Fibroblast of peridontal ligament (primary cell): ENCODE measurements at regions not wholly inside any gene's neighbourhood (a gene's known extent, or its start where the extent isn't known, plus 50 kb on each side); places are given as distances from the start of the nearest gene placed in this dataset.

ENCODE experiments used
- DNase-seq: peaks from one replicate; pipeline ENCODE4 v3.0.0-alpha.2; 2010; ENCODE audit errors: extremely low read depth

GRCh38 chr21:29443411-29444010 lies 144.8 kb downstream of the BACH1 start:
- peak; percentile 56 for DNase-seq

- no peak for DNase-seq
Observed at GRCh38 chr21:29448766-29449165, 150.0 kb downstream of the BACH1 start.

- no peak for DNase-seq
Observed at GRCh38 chr21:29449306-29449950, 150.7 kb downstream of the BACH1 start.

- DNase-seq, result no peak
Observed at GRCh38 chr21:29450058-29450457, 151.3 kb downstream of the BACH1 start.

- DNase-seq, result no peak
Observed at GRCh38 chr21:29453511-29453910, 154.8 kb downstream of the BACH1 start.

GRCh38 chr21:29454179-29454578 lies 155.5 kb downstream of the BACH1 start:
- no peak for DNase-seq

- no peak for DNase-seq
Observed at GRCh38 chr21:29462479-29462878, 163.8 kb downstream of the BACH1 start.

GRCh38 chr21:29465546-29465945 lies 166.8 kb downstream of the BACH1 start:
- no peak for DNase-seq

GRCh38 chr21:29466532-29466931 lies 167.8 kb downstream of the BACH1 start:
- no peak for DNase-seq

GRCh38 chr21:29470397-29470796 lies 171.7 kb downstream of the BACH1 start:
- DNase-seq, result no peak

- no peak for DNase-seq
Observed at GRCh38 chr21:29473808-29474207, 175.1 kb downstream of the BACH1 start.

GRCh38 chr21:29475329-29475728 lies 176.6 kb downstream of the BACH1 start:
- no peak for DNase-seq

GRCh38 chr21:29477347-29477746 lies 178.6 kb downstream of the BACH1 start:
- DNase-seq, result no peak

GRCh38 chr21:29477941-29478340 lies 179.2 kb downstream of the BACH1 start:
- DNase-seq, result peak; percentile 67

GRCh38 chr21:29481081-29481480 lies 182.4 kb downstream of the BACH1 start:
- peak; percentile 66 for DNase-seq

GRCh38 chr21:29481641-29482040 lies 182.9 kb downstream of the BACH1 start:
- peak; percentile 87 for DNase-seq

- no peak for DNase-seq
Observed at GRCh38 chr21:29486306-29486807, 187.6 kb downstream of the BACH1 start.
